ENCODE measurements at regions not wholly inside any gene's neighbourhood (a gene's known extent, or its start where the extent isn't known, plus 50 kb on each side); places are given as distances from the start of the nearest gene placed in this dataset.

- DNase-seq: no peak
Measured at GRCh38 chr18:27616324-27616723, 431.2 kb upstream of the CHST9 start.

- no peak for DNase-seq
Measured at GRCh38 chr18:27614951-27615844, 430.1 kb upstream of the CHST9 start.

- DNase-seq: no peak
Measured at GRCh38 chr18:27609221-27609620, 424.1 kb upstream of the CHST9 start.

GRCh38 chr18:27608742-27609141 lies 423.6 kb upstream of the CHST9 start:
- DNase-seq: no peak

- DNase-seq: no peak
Measured at GRCh38 chr18:27608174-27608573, 423.1 kb upstream of the CHST9 start.

GRCh38 chr18:27606741-27607140 lies 421.6 kb upstream of the CHST9 start:
- no peak for DNase-seq

GRCh38 chr18:27605107-27605834 lies 420.2 kb upstream of the CHST9 start:
- no peak for DNase-seq

- DNase-seq: no peak
Measured at GRCh38 chr18:27604583-27604982, 419.5 kb upstream of the CHST9 start.

- DNase-seq: no peak
Measured at GRCh38 chr18:27602092-27602491, 417.0 kb upstream of the CHST9 start.

- no peak for DNase-seq
Measured at GRCh38 chr18:27600245-27600644, 415.1 kb upstream of the CHST9 start.

- peak; percentile 51 for DNase-seq
Measured at GRCh38 chr18:27599202-27599829, 414.2 kb upstream of the CHST9 start.

- DNase-seq: no peak
Measured at GRCh38 chr18:27595113-27595838, 410.2 kb upstream of the CHST9 start.

GRCh38 chr18:27585602-27586173 lies 400.6 kb upstream of the CHST9 start:
- no peak for DNase-seq

GRCh38 chr18:27583466-27583865 lies 398.4 kb upstream of the CHST9 start:
- no peak for DNase-seq

GRCh38 chr18:27582760-27583412 lies 397.8 kb upstream of the CHST9 start:
- no peak for DNase-seq

GRCh38 chr18:27581296-27581904 lies 396.3 kb upstream of the CHST9 start:
- no peak for DNase-seq

- DNase-seq: no peak
Measured at GRCh38 chr18:27579364-27579763, 394.3 kb upstream of the CHST9 start.

- no peak for DNase-seq
Measured at GRCh38 chr18:27577752-27578151, 392.6 kb upstream of the CHST9 start.

- DNase-seq: no peak
Measured at GRCh38 chr18:27577265-27577664, 392.2 kb upstream of the CHST9 start.

- DNase-seq: no peak
Measured at GRCh38 chr18:27567434-27567833, 382.3 kb upstream of the CHST9 start.

GRCh38 chr18:27564066-27564465 lies 379.0 kb upstream of the CHST9 start:
- no peak for DNase-seq
